HCT116 (cell line): ENCODE measurements at regions not wholly inside any gene's neighbourhood (a gene's known extent, or its start where the extent isn't known, plus 50 kb on each side); places are given as distances from the start of the nearest gene placed in this dataset.

Source experiments
- CBX3 ChIP-seq: IDR thresholded peaks from 2 replicates; pipeline ENCODE4 v1.6.1; 2012; ENCODE audit warnings: low read depth
- EZH2 ChIP-seq: fragments of 200-600 bp; sonication (generic); IDR thresholded peaks from 2 replicates; pipeline ENCODE4 v1.6.1; 2017; ENCODE audit warnings: antibody characterized with exemption, mixed run types
- POLR2A ChIP-seq: IDR thresholded peaks from 2 replicates; pipeline ENCODE4 v1.7.0; 2011; ENCODE audit warnings: borderline replicate concordance; ENCODE audit not compliant: insufficient read depth, insufficient read length; ENCODE audit errors: extremely low read depth
- REST ChIP-seq: IDR thresholded peaks from 2 replicates; pipeline ENCODE4 v1.6.1; 2012; ENCODE audit warnings: low read depth
- YY1 ChIP-seq: IDR thresholded peaks from 2 replicates; pipeline ENCODE4 v1.6.1; 2011; ENCODE audit warnings: low read length, low read depth, moderate library complexity, mild to moderate bottlenecking; ENCODE audit not compliant: insufficient replicate concordance; ENCODE audit errors: extremely low read depth
- ZFX ChIP-seq: fragments of 450-650 bp; IDR thresholded peaks from 2 replicates; pipeline ENCODE4 v1.6.1; 2017
- TF ChIP-seq, protein P1 (sequence below), 3 experiments: fragments of 200-600 bp in 1 of 3; sonication (generic) in 1 of 3; IDR thresholded peaks in 2 of 3; conservative IDR thresholded peaks in 1 of 3; 2 replicates each; pipeline ENCODE4 v1.5.1; 2012 to 2017; ENCODE audit warnings: low read depth in 2 of 3, low read length in 2 of 3, antibody characterized with exemption in 1 of 3, borderline replicate concordance in 1 of 3, control low read depth in 1 of 3, mild to moderate bottlenecking in 1 of 3, mixed read lengths in 1 of 3, mixed run types in 1 of 3, moderate library complexity in 1 of 3; ENCODE audit not compliant: insufficient read depth in 1 of 3
- TF ChIP-seq, protein P2 (sequence below): IDR thresholded peaks from 2 replicates; pipeline ENCODE4 v1.6.1; 2011; ENCODE audit warnings: mild to moderate bottlenecking, low read length, moderate library complexity; ENCODE audit not compliant: insufficient replicate concordance; ENCODE audit errors: extremely low read depth

GRCh38 chr16:22674832-22675191 is 139.2 kb upstream of the HS3ST2 start (continued):
- TF ChIP-seq, protein P1, sequence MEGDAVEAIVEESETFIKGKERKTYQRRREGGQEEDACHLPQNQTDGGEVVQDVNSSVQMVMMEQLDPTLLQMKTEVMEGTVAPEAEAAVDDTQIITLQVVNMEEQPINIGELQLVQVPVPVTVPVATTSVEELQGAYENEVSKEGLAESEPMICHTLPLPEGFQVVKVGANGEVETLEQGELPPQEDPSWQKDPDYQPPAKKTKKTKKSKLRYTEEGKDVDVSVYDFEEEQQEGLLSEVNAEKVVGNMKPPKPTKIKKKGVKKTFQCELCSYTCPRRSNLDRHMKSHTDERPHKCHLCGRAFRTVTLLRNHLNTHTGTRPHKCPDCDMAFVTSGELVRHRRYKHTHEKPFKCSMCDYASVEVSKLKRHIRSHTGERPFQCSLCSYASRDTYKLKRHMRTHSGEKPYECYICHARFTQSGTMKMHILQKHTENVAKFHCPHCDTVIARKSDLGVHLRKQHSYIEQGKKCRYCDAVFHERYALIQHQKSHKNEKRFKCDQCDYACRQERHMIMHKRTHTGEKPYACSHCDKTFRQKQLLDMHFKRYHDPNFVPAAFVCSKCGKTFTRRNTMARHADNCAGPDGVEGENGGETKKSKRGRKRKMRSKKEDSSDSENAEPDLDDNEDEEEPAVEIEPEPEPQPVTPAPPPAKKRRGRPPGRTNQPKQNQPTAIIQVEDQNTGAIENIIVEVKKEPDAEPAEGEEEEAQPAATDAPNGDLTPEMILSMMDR (IDR thresholded peaks at IDR 0.05 in 2 of 3, conservative IDR thresholded peaks at IDR 0.05 in 1 of 3; ENCODE audit: borderline replicate concordance in 1 of 3, insufficient read depth in 1 of 3, low read depth in 2 of 3, low read length in 2 of 3), result no peak
- no peak for TF ChIP-seq REST
- TF ChIP-seq EZH2, result no peak
- TF ChIP-seq POLR2A, result no peak
- TF ChIP-seq CBX3, result no peak
- TF ChIP-seq, protein P2, sequence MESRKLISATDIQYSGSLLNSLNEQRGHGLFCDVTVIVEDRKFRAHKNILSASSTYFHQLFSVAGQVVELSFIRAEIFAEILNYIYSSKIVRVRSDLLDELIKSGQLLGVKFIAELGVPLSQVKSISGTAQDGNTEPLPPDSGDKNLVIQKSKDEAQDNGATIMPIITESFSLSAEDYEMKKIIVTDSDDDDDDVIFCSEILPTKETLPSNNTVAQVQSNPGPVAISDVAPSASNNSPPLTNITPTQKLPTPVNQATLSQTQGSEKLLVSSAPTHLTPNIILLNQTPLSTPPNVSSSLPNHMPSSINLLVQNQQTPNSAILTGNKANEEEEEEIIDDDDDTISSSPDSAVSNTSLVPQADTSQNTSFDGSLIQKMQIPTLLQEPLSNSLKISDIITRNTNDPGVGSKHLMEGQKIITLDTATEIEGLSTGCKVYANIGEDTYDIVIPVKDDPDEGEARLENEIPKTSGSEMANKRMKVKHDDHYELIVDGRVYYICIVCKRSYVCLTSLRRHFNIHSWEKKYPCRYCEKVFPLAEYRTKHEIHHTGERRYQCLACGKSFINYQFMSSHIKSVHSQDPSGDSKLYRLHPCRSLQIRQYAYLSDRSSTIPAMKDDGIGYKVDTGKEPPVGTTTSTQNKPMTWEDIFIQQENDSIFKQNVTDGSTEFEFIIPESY, result no peak
- TF ChIP-seq ZFX, result no peak
- TF ChIP-seq YY1, result no peak
